Progenitor cell of endocrine pancreas (in vitro differentiated cells): ENCODE measurements at regions not wholly inside any gene's neighbourhood (a gene's known extent, or its start where the extent isn't known, plus 50 kb on each side); places are given as distances from the start of the nearest gene placed in this dataset.

Experiments used
- DNase-seq: peaks from one replicate; pipeline ENCODE4 v3.0.0; 2021; ENCODE audit warnings: low spot score; ENCODE audit not compliant: unreplicated experiment
- H3K27ac Mint-ChIP-seq: 2 replicates; pipeline ENCODE4 v1.8.0; 2021; ENCODE audit warnings: mild to moderate bottlenecking, moderate library complexity, mixed read lengths
- H3K27me3 Mint-ChIP-seq: 2 replicates; pipeline ENCODE4 v1.8.0; 2021; ENCODE audit warnings: mixed read lengths
- H3K36me3 Mint-ChIP-seq: 2 replicates; pipeline ENCODE4 v1.8.0; 2022; ENCODE audit warnings: mixed read lengths; ENCODE audit not compliant: insufficient read depth
- H3K4me1 Mint-ChIP-seq: 2 replicates; pipeline ENCODE4 v1.8.0; 2021; ENCODE audit warnings: low read depth, mixed read lengths
- H3K4me3 Mint-ChIP-seq: 2 replicates; pipeline ENCODE4 v1.8.0; 2021; ENCODE audit warnings: low read depth, mild to moderate bottlenecking, moderate library complexity, mixed read lengths
- H3K9me3 Mint-ChIP-seq: 2 replicates; pipeline ENCODE4 v1.8.0; 2021; ENCODE audit warnings: low read depth, mixed read lengths
- TF ChIP-seq, protein P1 (sequence below): fragments of 200-600 bp; sonication (generic); IDR thresholded peaks from one replicate; pipeline ENCODE4 v1.5.0; 2021; ENCODE audit warnings: antibody characterized with exemption, mild to moderate bottlenecking; ENCODE audit not compliant: unreplicated experiment

DNA sequence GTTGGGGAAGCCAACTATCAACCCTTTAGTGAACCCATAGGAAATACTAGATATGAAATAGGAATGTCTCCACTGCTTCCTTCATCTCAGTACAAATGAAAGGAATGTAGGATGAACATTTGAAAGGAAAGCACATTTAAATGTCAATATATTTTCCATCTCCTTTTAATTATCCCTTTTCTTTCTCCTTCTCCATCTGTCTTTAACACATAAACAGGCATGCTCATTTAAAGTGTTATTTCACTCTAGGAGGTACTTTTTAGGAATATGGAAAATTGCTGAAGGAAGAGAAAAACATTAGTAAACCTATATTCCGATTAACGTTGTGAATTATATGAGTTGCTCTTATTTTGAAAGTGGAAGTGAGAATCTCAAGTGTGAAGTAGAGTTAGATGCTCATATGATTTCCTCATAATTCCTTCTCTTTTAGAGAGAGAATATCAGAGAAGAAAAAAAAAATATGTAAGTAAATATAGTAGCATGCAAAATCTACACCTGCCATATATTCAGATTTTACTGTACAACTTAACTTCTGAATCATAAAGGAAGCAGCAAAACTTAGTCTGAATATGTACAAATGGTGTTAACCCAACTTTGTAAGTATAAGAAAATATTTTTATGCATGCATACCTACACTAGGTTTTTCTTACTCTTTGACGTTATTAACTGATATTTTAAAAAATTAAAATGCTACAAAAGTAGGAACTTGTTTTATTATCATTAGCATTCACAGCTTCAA lies 406.9 kb upstream of the B3GALT2 start:
- Mint-ChIP-seq H3K4me1 (peaks cover 4% of the 10 kb centered on the region), H3K36me3 (no peaks in the 10 kb centered on the region), H3K27me3 (peaks cover 18% of the 10 kb centered on the region), H3K9me3 (no peaks in the 10 kb centered on the region), H3K4me3 (no peak overlapping the region), H3K27ac (no peak overlapping the region)
- DNase-seq, result no peak
- TF ChIP-seq, protein P1, sequence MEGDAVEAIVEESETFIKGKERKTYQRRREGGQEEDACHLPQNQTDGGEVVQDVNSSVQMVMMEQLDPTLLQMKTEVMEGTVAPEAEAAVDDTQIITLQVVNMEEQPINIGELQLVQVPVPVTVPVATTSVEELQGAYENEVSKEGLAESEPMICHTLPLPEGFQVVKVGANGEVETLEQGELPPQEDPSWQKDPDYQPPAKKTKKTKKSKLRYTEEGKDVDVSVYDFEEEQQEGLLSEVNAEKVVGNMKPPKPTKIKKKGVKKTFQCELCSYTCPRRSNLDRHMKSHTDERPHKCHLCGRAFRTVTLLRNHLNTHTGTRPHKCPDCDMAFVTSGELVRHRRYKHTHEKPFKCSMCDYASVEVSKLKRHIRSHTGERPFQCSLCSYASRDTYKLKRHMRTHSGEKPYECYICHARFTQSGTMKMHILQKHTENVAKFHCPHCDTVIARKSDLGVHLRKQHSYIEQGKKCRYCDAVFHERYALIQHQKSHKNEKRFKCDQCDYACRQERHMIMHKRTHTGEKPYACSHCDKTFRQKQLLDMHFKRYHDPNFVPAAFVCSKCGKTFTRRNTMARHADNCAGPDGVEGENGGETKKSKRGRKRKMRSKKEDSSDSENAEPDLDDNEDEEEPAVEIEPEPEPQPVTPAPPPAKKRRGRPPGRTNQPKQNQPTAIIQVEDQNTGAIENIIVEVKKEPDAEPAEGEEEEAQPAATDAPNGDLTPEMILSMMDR, result no peak

DNA sequence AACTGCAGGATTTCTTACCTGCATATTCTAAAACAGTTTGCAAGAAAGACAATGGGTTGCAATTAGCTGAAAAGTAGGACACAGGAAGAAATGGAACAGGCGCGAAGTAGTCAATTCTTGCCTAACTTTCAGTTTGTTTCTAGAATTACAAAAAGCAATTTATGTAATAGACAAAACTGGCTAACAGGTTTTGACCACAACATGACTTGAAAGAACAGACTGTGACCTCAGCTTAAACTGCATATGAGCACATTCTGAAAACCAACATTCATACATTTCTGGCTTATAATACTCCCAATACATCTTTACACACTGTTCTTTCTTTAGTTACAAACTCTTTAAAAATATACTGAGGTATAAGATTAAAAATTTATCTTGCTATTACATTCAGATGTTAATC lies 405.9 kb upstream of the B3GALT2 start:
- Mint-ChIP-seq H3K27me3 (peaks cover 18% of the 10 kb centered on the region), H3K9me3 (no peaks in the 10 kb centered on the region), H3K36me3 (no peaks in the 10 kb centered on the region), H3K4me3 (no peak overlapping the region), H3K4me1 (peaks cover 5% of the 10 kb centered on the region), H3K27ac (no peak overlapping the region)
- TF ChIP-seq, protein P1, result no peak
- DNase-seq, result no peak

DNA sequence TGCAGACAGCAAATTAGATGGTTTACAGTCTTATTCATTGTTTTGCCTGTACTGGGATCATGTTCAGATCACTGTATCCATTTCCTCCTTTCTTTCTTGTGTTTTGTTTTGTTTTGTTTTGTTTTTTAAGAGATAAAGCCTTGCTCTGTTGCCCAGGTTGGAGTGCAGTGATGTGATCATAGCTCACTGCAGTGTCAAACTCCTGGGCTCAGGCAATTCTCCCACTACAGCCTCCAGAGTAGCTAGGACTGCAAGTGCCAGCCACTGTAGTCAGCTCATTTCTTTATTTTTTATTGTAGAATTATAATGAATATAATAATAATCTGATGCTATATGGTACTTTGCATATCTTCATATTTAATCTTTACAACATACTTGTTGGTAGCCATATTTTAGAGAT lies 403.7 kb upstream of the B3GALT2 start:
- H3K4me1 Mint-ChIP-seq, result peaks cover 8% of the 10 kb centered on the region

DNA sequence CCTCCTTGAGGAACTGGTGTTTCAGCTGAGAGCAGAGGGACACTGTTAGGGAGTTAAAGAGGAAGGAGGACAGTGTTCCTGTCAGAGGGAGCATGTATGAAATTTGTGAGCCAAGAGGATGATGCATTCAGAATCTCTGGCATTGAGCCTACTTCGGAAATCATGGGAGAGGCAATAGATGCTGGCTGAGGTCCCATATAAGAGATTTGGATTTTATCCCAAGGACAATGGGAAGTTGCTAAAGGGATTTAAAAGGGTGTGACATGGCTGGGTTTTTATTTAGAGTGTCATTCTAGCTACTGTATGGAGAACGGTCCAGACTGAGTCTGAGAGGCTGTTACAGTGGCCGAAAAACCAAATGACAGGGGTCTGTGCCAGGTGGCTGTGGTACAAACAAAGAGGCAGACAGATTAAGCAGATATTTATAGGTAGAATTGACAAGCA lies 403.2 kb upstream of the B3GALT2 start:
- Mint-ChIP-seq H3K4me3 (no peak overlapping the region), H3K4me1 (peaks cover 10% of the 10 kb centered on the region), H3K27ac (no peak overlapping the region), H3K36me3 (no peaks in the 10 kb centered on the region), H3K27me3 (peaks cover 18% of the 10 kb centered on the region), H3K9me3 (no peaks in the 10 kb centered on the region)
- TF ChIP-seq, protein P1, result no peak
- no peak for DNase-seq

More for the DNA sequence above, 403.7 kb upstream of the B3GALT2 start:
- TF ChIP-seq, protein P1, result no peak
- peaks cover 18% of the 10 kb centered on the region for H3K27me3 Mint-ChIP-seq
- DNase-seq, result no peak
- H3K9me3 Mint-ChIP-seq, result no peaks in the 10 kb centered on the region
- no peak overlapping the region for H3K4me3 Mint-ChIP-seq
- H3K27ac Mint-ChIP-seq, result no peak overlapping the region
- H3K36me3 Mint-ChIP-seq, result no peaks in the 10 kb centered on the region

DNA sequence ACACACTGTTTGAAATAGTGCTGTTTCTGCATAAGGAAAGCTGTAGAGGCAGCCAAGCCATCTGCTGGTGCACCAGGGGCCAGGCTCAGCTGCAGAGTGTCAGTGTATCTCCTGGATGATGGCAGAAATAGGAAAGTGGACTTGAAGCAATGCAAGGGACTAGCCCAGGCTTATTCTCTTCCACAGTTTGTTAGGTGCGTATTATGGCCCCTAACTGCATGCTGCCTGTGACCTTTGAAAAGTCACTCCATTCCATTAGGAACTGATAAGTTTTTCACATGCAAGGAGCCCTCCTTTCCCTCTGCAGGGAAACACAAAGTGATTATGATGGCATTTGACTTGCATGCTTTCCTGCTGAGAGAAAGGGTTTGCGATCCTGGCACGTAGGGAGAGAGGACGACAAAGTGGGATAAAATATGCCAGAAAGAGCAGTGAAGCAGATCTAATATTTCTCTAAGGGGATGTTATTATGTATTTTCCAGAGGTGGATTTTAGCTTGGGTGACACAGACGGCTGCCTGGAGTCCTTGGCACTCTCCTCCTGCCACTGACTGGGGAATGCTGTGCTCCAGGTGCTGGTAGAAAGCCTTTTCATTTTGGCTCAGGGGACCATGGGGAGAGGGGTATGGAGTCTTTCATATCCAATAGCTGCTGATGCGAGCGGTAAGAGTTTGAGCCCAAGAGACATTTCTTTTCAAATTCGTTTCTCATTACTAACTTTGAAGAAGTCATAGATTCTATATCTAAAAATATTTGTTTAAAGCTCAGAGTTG lies 402.1 kb upstream of the B3GALT2 start:
- no peaks in the 10 kb centered on the region for H3K9me3 Mint-ChIP-seq
- no peak for DNase-seq
- H3K4me1 Mint-ChIP-seq, result peaks cover 10% of the 10 kb centered on the region
- no peaks in the 10 kb centered on the region for H3K36me3 Mint-ChIP-seq
- H3K27ac Mint-ChIP-seq, result no peak overlapping the region
- TF ChIP-seq, protein P1, result no peak
- H3K4me3 Mint-ChIP-seq, result no peak overlapping the region
- peaks cover 18% of the 10 kb centered on the region for H3K27me3 Mint-ChIP-seq
